Neural cell (in vitro differentiated cells): ENCODE measurements at regions not wholly inside any gene's neighbourhood (a gene's known extent, or its start where the extent isn't known, plus 50 kb on each side); places are given as distances from the start of the nearest gene placed in this dataset.

ENCODE experiments used
- H2AFZ ChIP-seq: fragments of 200-600, 300-800 bp; sonication (generic), shearing (Covaris generic); 2 replicates; pipeline ENCODE4 v1.6.0; 2014; ENCODE audit warnings: low read depth, mild to moderate bottlenecking, antibody characterized with exemption, low read length, moderate library complexity
- H3F3A ChIP-seq: fragments of 200-600 bp; shearing (Covaris generic); 2 replicates; pipeline ENCODE4 v1.6.1; 2016; ENCODE audit warnings: mild to moderate bottlenecking, moderate library complexity, mixed read lengths, antibody characterized with exemption, low read length; ENCODE audit not compliant: insufficient read depth, poor library complexity, severe bottlenecking
- H3K27ac ChIP-seq: fragments of 200-600, 300-800 bp; sonication (generic), shearing (Covaris generic); 2 replicates; pipeline ENCODE4 v1.5.1; 2014; ENCODE audit warnings: mild to moderate bottlenecking, low read length, moderate library complexity
- H3K27me3 ChIP-seq: fragments of 300-800, 200-600 bp; sonication (generic), shearing (Covaris generic); 2 replicates; pipeline ENCODE4 v1.6.0; 2014; ENCODE audit warnings: mild to moderate bottlenecking, low read depth, low read length, moderate library complexity; ENCODE audit not compliant: insufficient read depth
- H3K36me3 ChIP-seq: fragments of 300-800, 200-600 bp; sonication (generic), shearing (Covaris generic); 2 replicates; pipeline ENCODE4 v1.5.1; 2014; ENCODE audit warnings: mild to moderate bottlenecking, antibody characterized with exemption, low read length, moderate library complexity; ENCODE audit not compliant: insufficient read depth
- H3K4me2 ChIP-seq: fragments of 300-800, 200-600 bp; sonication (generic), shearing (Covaris generic); 2 replicates; pipeline ENCODE4 v1.6.0; 2014; ENCODE audit warnings: mild to moderate bottlenecking, low read length
- H3K4me3 ChIP-seq: fragments of 300-800, 200-600 bp; sonication (generic), shearing (Covaris generic); 2 replicates; pipeline ENCODE4 v1.5.1; 2014; ENCODE audit warnings: mild to moderate bottlenecking, low read length, moderate library complexity
- H3K79me2 ChIP-seq: fragments of 200-600 bp; shearing (Covaris generic); replicated peaks from 2 replicates; pipeline ENCODE4 v1.6.0; 2014; ENCODE audit warnings: mild to moderate bottlenecking, low read length, moderate library complexity; ENCODE audit not compliant: insufficient read depth
- H3K9ac ChIP-seq: fragments of 300-800, 200-600 bp; sonication (generic), shearing (Covaris generic); 2 replicates; pipeline ENCODE4 v1.6.1; 2016; ENCODE audit warnings: mild to moderate bottlenecking, low read length, mixed read lengths
- H3K9me2 ChIP-seq: fragments of 200-600 bp; shearing (Covaris generic); 2 replicates; pipeline ENCODE4 v1.6.1; 2016; ENCODE audit warnings: mild to moderate bottlenecking, low read length, mixed read lengths; ENCODE audit not compliant: insufficient read depth
- H3K9me3 ChIP-seq: fragments of 200-600, 300-800 bp; sonication (generic), shearing (Covaris generic); 2 replicates; pipeline ENCODE4 v1.6.1; 2016; ENCODE audit warnings: mild to moderate bottlenecking, mixed run types, low read length, moderate library complexity, mixed read lengths
- H4K20me1 ChIP-seq: fragments of 200-600 bp; shearing (Covaris generic); 2 replicates; pipeline ENCODE4 v1.6.1; 2016; ENCODE audit warnings: mild to moderate bottlenecking, mixed run types; ENCODE audit not compliant: insufficient read depth
- EP300 ChIP-seq: fragments of 450-650 bp; conservative IDR thresholded peaks from 2 replicates; pipeline ENCODE4 v1.6.1; 2014; ENCODE audit warnings: antibody characterized with exemption, mild to moderate bottlenecking, moderate library complexity; ENCODE audit not compliant: poor library complexity, severe bottlenecking
- EZH2 ChIP-seq: fragments of 200-600, 300-800 bp; shearing (Covaris generic), sonication (generic); IDR thresholded peaks from 2 replicates; pipeline ENCODE4 v1.6.1; 2014; ENCODE audit warnings: antibody characterized with exemption, low read length, borderline replicate concordance, mild to moderate bottlenecking; ENCODE audit not compliant: insufficient read depth, poor library complexity, severe bottlenecking
- MXI1 ChIP-seq: fragments of 450-650 bp; conservative IDR thresholded peaks from 2 replicates; pipeline ENCODE4 v1.6.1; 2014; ENCODE audit warnings: antibody characterized with exemption, mild to moderate bottlenecking; ENCODE audit not compliant: poor library complexity, severe bottlenecking
- POLR2AphosphoS5 ChIP-seq: IDR thresholded peaks from 2 replicates; pipeline ENCODE4 v1.6.1; 2012
- RAD21 ChIP-seq: fragments of 450-650 bp; conservative IDR thresholded peaks from 2 replicates; pipeline ENCODE4 v1.6.1; 2014; ENCODE audit warnings: antibody characterized with exemption, mild to moderate bottlenecking, moderate library complexity
- SMC3 ChIP-seq: fragments of 450-650 bp; conservative IDR thresholded peaks from 2 replicates; pipeline ENCODE4 v1.6.1; 2014; ENCODE audit warnings: antibody characterized with exemption, mild to moderate bottlenecking, moderate library complexity; ENCODE audit not compliant: poor library complexity
- TAF1 ChIP-seq: IDR thresholded peaks from 2 replicates; pipeline ENCODE4 v1.6.1; 2012; ENCODE audit warnings: low read depth
- small RNA-seq, 3 experiments: library from RNA; depleted of rRNA; stranded (forward); fragments of <200 nt; gene quantifications; one replicate each; pipeline ENCODE3, GENCODE V24; 2012
- TF ChIP-seq, protein P1 (sequence below): IDR thresholded peaks from 2 replicates; pipeline ENCODE4 v1.6.1; 2012; ENCODE audit warnings: borderline replicate concordance
- TF ChIP-seq, protein P2 (sequence below): fragments of 450-650 bp; IDR thresholded peaks from 2 replicates; pipeline ENCODE4 v1.5.1; 2014; ENCODE audit warnings: antibody characterized with exemption, mild to moderate bottlenecking, moderate library complexity; ENCODE audit not compliant: poor library complexity, severe bottlenecking

DNA sequence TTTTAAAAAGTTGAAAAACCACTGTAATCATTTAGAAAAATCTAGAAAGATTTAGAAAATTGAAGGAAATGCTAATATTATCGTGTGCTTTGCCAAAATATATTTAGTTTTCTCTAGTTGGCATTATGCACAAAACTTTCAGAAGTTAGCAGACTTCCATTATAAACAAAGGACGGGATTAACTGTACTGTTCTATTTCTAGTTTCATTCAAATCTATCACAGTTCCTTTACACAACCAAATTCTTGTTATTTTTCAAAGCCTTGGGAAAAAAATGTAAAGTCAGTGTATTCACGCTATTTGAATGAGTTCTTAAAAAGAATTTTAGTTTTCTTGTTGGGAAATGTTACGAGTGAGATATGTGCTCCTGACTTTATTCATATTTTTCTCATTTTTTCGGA is 277.8 kb downstream of the LMO7 start:
- Histone ChIP-seq H2AFZ (no peak overlapping the region), H3K27ac (no peak overlapping the region), H3K79me2 (no peaks in the 10 kb centered on the region), H3K36me3 (no peaks in the 10 kb centered on the region), H4K20me1 (no peaks in the 10 kb centered on the region), H3K27me3 (no peaks in the 10 kb centered on the region), H3F3A (no peaks in the 10 kb centered on the region), H3K9me3 (no peaks in the 10 kb centered on the region), H3K4me3 (no peak overlapping the region), H3K4me2 (no peak overlapping the region), H3K9ac (no peak overlapping the region), H3K9me2 (no peaks in the 10 kb centered on the region)
- no peak for TF ChIP-seq SMC3
- no peak for TF ChIP-seq TAF1
- TF ChIP-seq RAD21, result no peak

DNA sequence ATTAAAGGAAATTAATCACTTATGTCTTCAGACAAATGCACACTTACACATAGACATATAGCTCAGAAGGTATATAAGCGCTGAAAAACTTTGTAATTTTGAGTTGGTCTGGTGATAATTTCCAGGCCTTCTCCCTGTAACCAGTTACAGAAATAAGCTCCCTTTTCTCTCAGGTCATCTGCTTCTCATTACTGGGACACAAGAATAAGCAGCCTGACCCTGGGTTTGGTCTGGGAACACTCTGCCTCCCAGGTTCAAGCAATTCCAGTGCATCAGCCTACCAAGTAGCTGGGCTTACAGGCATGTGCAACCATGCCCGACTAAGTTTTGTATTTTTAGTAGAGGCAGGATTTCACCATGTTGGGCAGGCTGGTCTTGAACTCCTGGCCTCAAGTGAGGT is 274.5 kb downstream of the LMO7 start:
- Histone ChIP-seq H3K9ac (no peak overlapping the region), H3K4me2 (no peak overlapping the region), H4K20me1 (no peaks in the 10 kb centered on the region), H3K4me3 (no peak overlapping the region), H3K9me2 (no peaks in the 10 kb centered on the region), H3K79me2 (no peaks in the 10 kb centered on the region), H3F3A (no peaks in the 10 kb centered on the region), H3K27ac (no peak overlapping the region), H3K9me3 (no peaks in the 10 kb centered on the region), H2AFZ (no peak overlapping the region), H3K36me3 (no peaks in the 10 kb centered on the region), H3K27me3 (no peaks in the 10 kb centered on the region)
- TF ChIP-seq, protein P1, sequence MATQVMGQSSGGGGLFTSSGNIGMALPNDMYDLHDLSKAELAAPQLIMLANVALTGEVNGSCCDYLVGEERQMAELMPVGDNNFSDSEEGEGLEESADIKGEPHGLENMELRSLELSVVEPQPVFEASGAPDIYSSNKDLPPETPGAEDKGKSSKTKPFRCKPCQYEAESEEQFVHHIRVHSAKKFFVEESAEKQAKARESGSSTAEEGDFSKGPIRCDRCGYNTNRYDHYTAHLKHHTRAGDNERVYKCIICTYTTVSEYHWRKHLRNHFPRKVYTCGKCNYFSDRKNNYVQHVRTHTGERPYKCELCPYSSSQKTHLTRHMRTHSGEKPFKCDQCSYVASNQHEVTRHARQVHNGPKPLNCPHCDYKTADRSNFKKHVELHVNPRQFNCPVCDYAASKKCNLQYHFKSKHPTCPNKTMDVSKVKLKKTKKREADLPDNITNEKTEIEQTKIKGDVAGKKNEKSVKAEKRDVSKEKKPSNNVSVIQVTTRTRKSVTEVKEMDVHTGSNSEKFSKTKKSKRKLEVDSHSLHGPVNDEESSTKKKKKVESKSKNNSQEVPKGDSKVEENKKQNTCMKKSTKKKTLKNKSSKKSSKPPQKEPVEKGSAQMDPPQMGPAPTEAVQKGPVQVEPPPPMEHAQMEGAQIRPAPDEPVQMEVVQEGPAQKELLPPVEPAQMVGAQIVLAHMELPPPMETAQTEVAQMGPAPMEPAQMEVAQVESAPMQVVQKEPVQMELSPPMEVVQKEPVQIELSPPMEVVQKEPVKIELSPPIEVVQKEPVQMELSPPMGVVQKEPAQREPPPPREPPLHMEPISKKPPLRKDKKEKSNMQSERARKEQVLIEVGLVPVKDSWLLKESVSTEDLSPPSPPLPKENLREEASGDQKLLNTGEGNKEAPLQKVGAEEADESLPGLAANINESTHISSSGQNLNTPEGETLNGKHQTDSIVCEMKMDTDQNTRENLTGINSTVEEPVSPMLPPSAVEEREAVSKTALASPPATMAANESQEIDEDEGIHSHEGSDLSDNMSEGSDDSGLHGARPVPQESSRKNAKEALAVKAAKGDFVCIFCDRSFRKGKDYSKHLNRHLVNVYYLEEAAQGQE, result no peak
- TF ChIP-seq EZH2, result no peak
- TF ChIP-seq POLR2AphosphoS5, result no peak
- TF ChIP-seq RAD21, result no peak
- TF ChIP-seq EP300, result no peak
- TF ChIP-seq, protein P2, sequence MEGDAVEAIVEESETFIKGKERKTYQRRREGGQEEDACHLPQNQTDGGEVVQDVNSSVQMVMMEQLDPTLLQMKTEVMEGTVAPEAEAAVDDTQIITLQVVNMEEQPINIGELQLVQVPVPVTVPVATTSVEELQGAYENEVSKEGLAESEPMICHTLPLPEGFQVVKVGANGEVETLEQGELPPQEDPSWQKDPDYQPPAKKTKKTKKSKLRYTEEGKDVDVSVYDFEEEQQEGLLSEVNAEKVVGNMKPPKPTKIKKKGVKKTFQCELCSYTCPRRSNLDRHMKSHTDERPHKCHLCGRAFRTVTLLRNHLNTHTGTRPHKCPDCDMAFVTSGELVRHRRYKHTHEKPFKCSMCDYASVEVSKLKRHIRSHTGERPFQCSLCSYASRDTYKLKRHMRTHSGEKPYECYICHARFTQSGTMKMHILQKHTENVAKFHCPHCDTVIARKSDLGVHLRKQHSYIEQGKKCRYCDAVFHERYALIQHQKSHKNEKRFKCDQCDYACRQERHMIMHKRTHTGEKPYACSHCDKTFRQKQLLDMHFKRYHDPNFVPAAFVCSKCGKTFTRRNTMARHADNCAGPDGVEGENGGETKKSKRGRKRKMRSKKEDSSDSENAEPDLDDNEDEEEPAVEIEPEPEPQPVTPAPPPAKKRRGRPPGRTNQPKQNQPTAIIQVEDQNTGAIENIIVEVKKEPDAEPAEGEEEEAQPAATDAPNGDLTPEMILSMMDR, result no peak
- no peak for TF ChIP-seq MXI1
- no peak for TF ChIP-seq SMC3
- no peak for TF ChIP-seq TAF1

Small RNA genes lying in the stretch of these regions (small RNA-seq; reads per million reads assigned to genes)
- gene RN7SL571P, result 0 reads per million in 3 experiments
